GM21360 (cell line): ENCODE measurements at regions not wholly inside any gene's neighbourhood (a gene's known extent, or its start where the extent isn't known, plus 50 kb on each side); places are given as distances from the start of the nearest gene placed in this dataset.

Experiments used
- ATAC-seq: cut with Tn5 transposase; IDR thresholded peaks from one replicate; pipeline ENCODE4 v1.9.1; 2021; ENCODE audit warnings: mild to moderate bottlenecking, moderate library complexity; ENCODE audit not compliant: unreplicated experiment

- ATAC-seq = no peak
Observed at GRCh38 chr7:125592331-125592730, 662.7 kb upstream of the POT1 start.

GRCh38 chr7:125573126-125573525 lies 643.5 kb upstream of the POT1 start:
- no peak for ATAC-seq

- no peak for ATAC-seq
Observed at GRCh38 chr7:125572414-125572813, 642.8 kb upstream of the POT1 start.

- ATAC-seq = peak; percentile 100
Observed at GRCh38 chr7:125568799-125569198, 639.2 kb upstream of the POT1 start.

- ATAC-seq = no peak
Observed at GRCh38 chr7:125567686-125568085, 638.1 kb upstream of the POT1 start.

GRCh38 chr7:125563964-125564529 lies 634.4 kb upstream of the POT1 start:
- no peak for ATAC-seq

GRCh38 chr7:125563557-125563956 lies 633.9 kb upstream of the POT1 start:
- no peak for ATAC-seq

- no peak for ATAC-seq
Observed at GRCh38 chr7:125561006-125561405, 631.4 kb upstream of the POT1 start.

GRCh38 chr7:125559921-125560320 lies 630.3 kb upstream of the POT1 start:
- ATAC-seq = no peak

- ATAC-seq = no peak
Observed at GRCh38 chr7:125555916-125556315, 626.3 kb upstream of the POT1 start.

GRCh38 chr7:125551008-125551407 lies 621.4 kb upstream of the POT1 start:
- ATAC-seq = no peak

GRCh38 chr7:125547505-125547904 lies 617.9 kb upstream of the POT1 start:
- ATAC-seq = no peak

GRCh38 chr7:125530553-125530952 lies 600.9 kb upstream of the POT1 start:
- no peak for ATAC-seq

GRCh38 chr7:125529249-125529648 lies 599.6 kb upstream of the POT1 start:
- ATAC-seq = no peak

- ATAC-seq = no peak
Observed at GRCh38 chr7:125526958-125527357, 597.3 kb upstream of the POT1 start.

GRCh38 chr7:125526092-125526491 lies 596.5 kb upstream of the POT1 start:
- no peak for ATAC-seq

- ATAC-seq = no peak
Observed at GRCh38 chr7:125516194-125516593, 586.6 kb upstream of the POT1 start.

GRCh38 chr7:125512373-125512772 lies 582.7 kb upstream of the POT1 start:
- ATAC-seq = no peak

GRCh38 chr7:125511310-125511709 lies 581.7 kb upstream of the POT1 start:
- ATAC-seq = no peak

GRCh38 chr7:125506331-125506730 lies 576.7 kb upstream of the POT1 start:
- ATAC-seq = no peak

GRCh38 chr7:125504848-125505247 lies 575.2 kb upstream of the POT1 start:
- ATAC-seq = no peak

GRCh38 chr7:125495997-125496396 lies 566.4 kb upstream of the POT1 start:
- ATAC-seq = no peak

- ATAC-seq = no peak
Observed at GRCh38 chr7:125492521-125492920, 562.9 kb upstream of the POT1 start.
